GM13976 (cell line): ENCODE measurements at regions not wholly inside any gene's neighbourhood (a gene's known extent, or its start where the extent isn't known, plus 50 kb on each side); places are given as distances from the start of the nearest gene placed in this dataset.

Experiments used
- DNase-seq: peaks from one replicate; pipeline ENCODE4 v3.0.0; 2012; ENCODE audit warnings: low spot score
- CTCF ChIP-seq: IDR thresholded peaks from 2 replicates; pipeline ENCODE4 v1.5.1; 2012; ENCODE audit warnings: borderline replicate concordance, mild to moderate bottlenecking; ENCODE audit not compliant: insufficient read depth; ENCODE audit errors: extremely low read depth, missing control alignments, control extremely low read depth
- in situ Hi-C: fragments of 300-500 bp; cut with MboI; formaldehyde crosslinking; loops from one replicate; pipeline ENCODE4 v1.12.0; 2022; ENCODE audit warnings: low sequenced_read_pairs, mixed read lengths, inconsistent platforms; ENCODE audit not compliant: unreplicated experiment

- TF ChIP-seq CTCF: no peak
- in situ Hi-C loops: no loop called here
- no peak for DNase-seq
Observed at GRCh38 chrX:2550328-2551020, 49.7 kb upstream of the DHRSX start.
